CD8-positive, alpha-beta memory T cell (primary cell): ENCODE measurements at regions not wholly inside any gene's neighbourhood (a gene's known extent, or its start where the extent isn't known, plus 50 kb on each side); places are given as distances from the start of the nearest gene placed in this dataset.
A peak's percentile ranks its signal among the peaks of the same experiment; 100 is the strongest.
"Not testable (repeated sequence)": the region's sequence is repeated elsewhere in the genome, so short reads cannot be mapped to it uniquely, and the experiment has no call there.

Source experiments
- CTCF ChIA-PET: fragments of 350-600 bp; sonication (Branson Sonifier 250); formaldehyde crosslinking; loops from one replicate; lab custom pipeline; 2021; ENCODE audit warnings: antibody characterized with exemption; lab: Charles Lee
- POLR2A ChIA-PET: fragments of 350-600 bp; sonication (Branson Sonifier 250); formaldehyde crosslinking; loops from one replicate; lab custom pipeline; 2021; ENCODE audit warnings: antibody characterized with exemption; lab: Charles Lee
- DNase-seq, 5 donors: peaks; one replicate each; pipeline versions ENCODE4 v3.0.0 to v3.0.0-alpha.2; 2020 to 2022; ENCODE audit warnings: mixed read lengths in 1 of 5
- H3K27ac ChIP-seq: one replicate; pipeline ENCODE4 v1.7.0; 2013; ENCODE audit warnings: low read depth, mild to moderate bottlenecking, low read length, moderate library complexity
- H3K27me3 ChIP-seq: 2 replicates; pipeline ENCODE4 v1.7.0; 2013; ENCODE audit warnings: low read length, mild to moderate bottlenecking; ENCODE audit not compliant: insufficient read depth, poor library complexity, severe bottlenecking
- H3K36me3 ChIP-seq: 2 replicates; pipeline ENCODE4 v1.7.0; 2013; ENCODE audit warnings: mild to moderate bottlenecking, low read length, moderate library complexity; ENCODE audit not compliant: insufficient read depth
- H3K4me1 ChIP-seq: 2 replicates; pipeline ENCODE4 v1.7.0; 2013; ENCODE audit warnings: mild to moderate bottlenecking, low read length, moderate library complexity; ENCODE audit not compliant: insufficient read depth
- H3K4me3 ChIP-seq: 2 replicates; pipeline ENCODE4 v1.7.0; 2013; ENCODE audit warnings: mild to moderate bottlenecking, low read length
- H3K9me3 ChIP-seq: 2 replicates; pipeline ENCODE4 v1.7.0; 2013; ENCODE audit warnings: mild to moderate bottlenecking, low read length
- H3K27ac Mint-ChIP-seq, 8 donors: one replicate each; pipeline ENCODE4 v1.8.0; 2020 to 2021; ENCODE audit warnings: mixed read lengths in 8 of 8, mild to moderate bottlenecking in 6 of 8, inconsistent platforms in 3 of 8, moderate library complexity in 3 of 8
- H3K27me3 Mint-ChIP-seq, 2 donors: one replicate each; pipeline ENCODE4 v1.8.0; 2020 to 2021; ENCODE audit warnings: mixed read lengths in 2 of 2, mild to moderate bottlenecking in 1 of 2, moderate library complexity in 1 of 2
- H3K36me3 Mint-ChIP-seq, 3 donors: one replicate each; pipeline ENCODE4 v1.8.0; 2020 to 2021; ENCODE audit warnings: mixed read lengths in 3 of 3, inconsistent platforms in 1 of 3, mild to moderate bottlenecking in 1 of 3
- H3K4me1 Mint-ChIP-seq, 3 donors: one replicate each; pipeline ENCODE4 v1.8.0; 2020 to 2021; ENCODE audit warnings: mixed read lengths in 3 of 3, inconsistent platforms in 1 of 3, mild to moderate bottlenecking in 1 of 3
- H3K4me3 Mint-ChIP-seq, 7 donors: one replicate each; pipeline ENCODE4 v1.8.0; 2020 to 2021; ENCODE audit warnings: mixed read lengths in 7 of 7, mild to moderate bottlenecking in 6 of 7, moderate library complexity in 4 of 7, inconsistent platforms in 2 of 7
- H3K9me3 Mint-ChIP-seq, 5 donors: one replicate each; pipeline ENCODE4 v1.8.0; 2020 to 2022; ENCODE audit warnings: mixed read lengths in 5 of 5, mild to moderate bottlenecking in 3 of 5, moderate library complexity in 2 of 5, inconsistent platforms in 1 of 5

GRCh38 chr1:184195722-184196121 lies 144.2 kb downstream of the TSEN15 start:
- not testable (repeated sequence) for H3K36me3 ChIP-seq

GRCh38 chr1:184197831-184198230 lies 146.3 kb downstream of the TSEN15 start:
- no peaks in the 10 kb centered on the region for H3K36me3 ChIP-seq
- H3K9me3 ChIP-seq: no peaks in the 10 kb centered on the region
- no peak overlapping the region for H3K27ac Mint-ChIP-seq
- POLR2A ChIA-PET: no interaction called here
- H3K4me1 ChIP-seq: no peaks in the 10 kb centered on the region
- H3K4me3 ChIP-seq: no peak overlapping the region
- no peak for DNase-seq
- no peak overlapping the region for H3K27ac ChIP-seq
- H3K4me1 Mint-ChIP-seq: no peaks in the 10 kb centered on the region
- CTCF ChIA-PET: no interaction called here
- H3K27me3 ChIP-seq: no peaks in the 10 kb centered on the region
- peaks cover 6 to 14% of the 10 kb centered on the region in 2 donors for H3K27me3 Mint-ChIP-seq
- no peaks in the 10 kb centered on the region for H3K36me3 Mint-ChIP-seq
- H3K9me3 Mint-ChIP-seq: no peaks in the 10 kb centered on the region
- no peak overlapping the region for H3K4me3 Mint-ChIP-seq

More at GRCh38 chr1:184195722-184196121, 144.2 kb downstream of the TSEN15 start:
- H3K27me3 ChIP-seq, H3K27ac ChIP-seq, DNase-seq, CTCF ChIA-PET, H3K9me3 Mint-ChIP-seq, POLR2A ChIA-PET, H3K4me1 Mint-ChIP-seq, H3K4me1 ChIP-seq, H3K4me3 ChIP-seq, H3K36me3 Mint-ChIP-seq, H3K9me3 ChIP-seq, H3K4me3 Mint-ChIP-seq: not testable (repeated sequence)
- peak overlapping the region in 1 of 8 donors; percentile 87 for H3K27ac Mint-ChIP-seq
- H3K27me3 Mint-ChIP-seq: peaks cover 8 to 16% of the 10 kb centered on the region in 2 donors

GRCh38 chr1:184199036-184199435 lies 147.5 kb downstream of the TSEN15 start:
- ChIA-PET POLR2A (no interaction called here), CTCF (no interaction called here)
- Histone ChIP-seq H3K9me3 (no peaks in the 10 kb centered on the region), H3K36me3 (no peaks in the 10 kb centered on the region), H3K27me3 (no peaks in the 10 kb centered on the region), H3K4me1 (no peaks in the 10 kb centered on the region), H3K27ac (no peak overlapping the region), H3K4me3 (no peak overlapping the region)
- H3K27me3 Mint-ChIP-seq: peaks cover 3 to 4% of the 10 kb centered on the region in 2 donors
- H3K27ac Mint-ChIP-seq: no peak overlapping the region
- no peak for DNase-seq
- H3K36me3 Mint-ChIP-seq: no peaks in the 10 kb centered on the region
- H3K4me3 Mint-ChIP-seq: no peak overlapping the region
- H3K9me3 Mint-ChIP-seq: no peaks in the 10 kb centered on the region
- no peaks in the 10 kb centered on the region for H3K4me1 Mint-ChIP-seq

- no peak overlapping the region for H3K27ac Mint-ChIP-seq
- H3K9me3 Mint-ChIP-seq: no peaks in the 10 kb centered on the region
- DNase-seq: no peak
Observed at GRCh38 chr1:184199438-184200085, 148.0 kb downstream of the TSEN15 start.

GRCh38 chr1:184208622-184209021 lies 157.1 kb downstream of the TSEN15 start:
- no peak overlapping the region for H3K4me3 ChIP-seq
- ChIA-PET CTCF (interaction anchor here (0.8 kb wide), 1 partner anchor 14 kb away, joined by 3 read pairs; no protein-coding TSS in a partner anchor), POLR2A (no interaction called here)
- no peak overlapping the region for H3K27ac ChIP-seq
- Mint-ChIP-seq H3K27me3 (peaks cover 10 to 16% of the 10 kb centered on the region in 2 donors), H3K4me3 (no peak overlapping the region), H3K4me1 (no peaks in the 10 kb centered on the region), H3K27ac (no peak overlapping the region), H3K36me3 (no peaks in the 10 kb centered on the region), H3K9me3 (no peaks in the 10 kb centered on the region)
- H3K27me3 ChIP-seq: no peaks in the 10 kb centered on the region
- DNase-seq: no peak
- no peaks in the 10 kb centered on the region for H3K9me3 ChIP-seq
- no peaks in the 10 kb centered on the region for H3K36me3 ChIP-seq
- H3K4me1 ChIP-seq: no peaks in the 10 kb centered on the region

More at GRCh38 chr1:184199438-184200085, 148.0 kb downstream of the TSEN15 start:
- Mint-ChIP-seq H3K27me3 (peaks cover 4 to 6% of the 10 kb centered on the region in 2 donors), H3K36me3 (no peaks in the 10 kb centered on the region), H3K4me3 (no peak overlapping the region), H3K4me1 (no peaks in the 10 kb centered on the region)
- POLR2A ChIA-PET: no interaction called here
- CTCF ChIA-PET: no interaction called here
- Histone ChIP-seq H3K27ac (no peak overlapping the region), H3K4me1 (no peaks in the 10 kb centered on the region), H3K4me3 (no peak overlapping the region), H3K9me3 (no peaks in the 10 kb centered on the region), H3K36me3 (no peaks in the 10 kb centered on the region), H3K27me3 (no peaks in the 10 kb centered on the region)

GRCh38 chr1:184210031-184210430 lies 158.5 kb downstream of the TSEN15 start:
- CTCF ChIA-PET: no interaction called here
- Mint-ChIP-seq H3K4me1 (no peaks in the 10 kb centered on the region), H3K27me3 (peaks cover 14 to 16% of the 10 kb centered on the region in 2 donors), H3K27ac (no peak overlapping the region), H3K4me3 (no peak overlapping the region), H3K9me3 (no peaks in the 10 kb centered on the region), H3K36me3 (no peaks in the 10 kb centered on the region)
- Histone ChIP-seq H3K27me3 (no peaks in the 10 kb centered on the region), H3K36me3 (no peaks in the 10 kb centered on the region), H3K4me3 (no peak overlapping the region), H3K27ac (no peak overlapping the region), H3K4me1 (no peaks in the 10 kb centered on the region), H3K9me3 (no peaks in the 10 kb centered on the region)
- no peak for DNase-seq
- POLR2A ChIA-PET: no interaction called here

GRCh38 chr1:184210862-184211261 lies 159.3 kb downstream of the TSEN15 start:
- DNase-seq: no peak
- H3K27me3 ChIP-seq: no peaks in the 10 kb centered on the region
- Mint-ChIP-seq H3K27ac (no peak overlapping the region), H3K27me3 (peaks cover 14 to 22% of the 10 kb centered on the region in 2 donors), H3K4me3 (no peak overlapping the region), H3K9me3 (no peaks in the 10 kb centered on the region), H3K4me1 (no peaks in the 10 kb centered on the region), H3K36me3 (no peaks in the 10 kb centered on the region)
- POLR2A ChIA-PET: no interaction called here
- H3K9me3 ChIP-seq: no peaks in the 10 kb centered on the region
- H3K36me3 ChIP-seq: no peaks in the 10 kb centered on the region
- H3K4me1 ChIP-seq: no peaks in the 10 kb centered on the region
- H3K4me3 ChIP-seq: no peak overlapping the region
- H3K27ac ChIP-seq: no peak overlapping the region
- CTCF ChIA-PET: interaction anchor here (2.2 kb wide), 1 partner anchor 11 kb away, joined by 15 read pairs; no protein-coding TSS in a partner anchor

- Histone ChIP-seq H3K4me1 (no peaks in the 10 kb centered on the region), H3K27ac (no peak overlapping the region), H3K27me3 (no peaks in the 10 kb centered on the region), H3K4me3 (no peak overlapping the region), H3K9me3 (no peaks in the 10 kb centered on the region), H3K36me3 (no peaks in the 10 kb centered on the region)
- DNase-seq: no peak
- Mint-ChIP-seq H3K4me3 (no peak overlapping the region), H3K36me3 (no peaks in the 10 kb centered on the region), H3K9me3 (no peaks in the 10 kb centered on the region), H3K4me1 (no peaks in the 10 kb centered on the region), H3K27ac (no peak overlapping the region), H3K27me3 (peaks cover 17 to 31% of the 10 kb centered on the region in 2 donors)
- ChIA-PET POLR2A (interaction anchor here (0.7 kb wide), 1 partner anchor 9 kb away, joined by 4 read pairs; no protein-coding TSS in a partner anchor), CTCF (interaction anchor here (2.2 kb wide), 1 partner anchor 9 kb away, joined by 15 read pairs; no protein-coding TSS in a partner anchor)
Observed at GRCh38 chr1:184212649-184213314, 161.3 kb downstream of the TSEN15 start.
